ENCODE measurements at regions not wholly inside any gene's neighbourhood (a gene's known extent, or its start where the extent isn't known, plus 50 kb on each side); places are given as distances from the start of the nearest gene placed in this dataset.

DNA sequence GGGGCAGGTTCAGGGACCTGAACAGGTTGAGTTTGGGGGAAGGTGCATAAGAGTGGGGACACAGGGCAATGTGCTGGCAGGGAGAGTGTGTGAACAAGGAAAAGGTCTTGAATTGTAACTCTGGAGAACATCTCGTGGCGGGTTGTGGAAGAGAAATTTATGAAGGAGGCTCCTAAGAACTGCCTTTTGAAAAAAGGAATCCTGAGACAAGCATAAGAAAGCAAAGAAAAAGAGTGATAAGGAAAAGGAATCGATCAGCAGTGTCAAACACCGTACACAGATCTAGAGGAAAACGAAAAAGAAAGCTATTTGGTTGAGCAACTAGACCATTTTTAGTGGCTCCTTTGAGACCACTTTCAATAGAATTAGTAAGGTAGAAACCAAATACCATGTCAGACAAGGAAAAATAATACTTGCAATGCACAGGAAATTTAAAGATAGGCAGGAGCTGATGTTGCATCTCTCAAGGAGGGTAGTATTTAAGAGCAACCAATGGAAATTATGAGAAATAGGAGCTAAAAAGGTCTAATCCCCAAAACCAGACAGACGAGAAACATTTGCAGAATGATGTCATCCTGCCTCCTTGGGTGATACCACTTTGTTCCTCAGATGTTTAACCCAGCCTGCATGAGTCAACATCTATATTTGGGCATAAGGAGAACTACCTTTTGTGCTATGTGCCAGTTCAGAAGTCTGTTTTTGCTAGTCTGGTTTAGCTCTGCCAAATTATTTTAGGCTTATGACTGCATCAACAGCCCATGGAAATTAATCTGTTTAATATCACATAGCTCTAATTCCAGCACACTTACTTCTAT lies 64.5 kb upstream of the STK38L start:
- TF ChIP-seq CTCF (IDR thresholded peaks at IDR 0.05) (no peak), JUN (IDR thresholded peaks at IDR 0.05) (peak in 1 of 2 experiments; percentile 75; a peak in 1 of 5 replicates), RCOR1 (IDR thresholded peaks at IDR 0.05; ENCODE audit: low read depth, low read length) (no peak), CHD2 (IDR thresholded peaks at IDR 0.05; ENCODE audit: low read length, partially characterized antibody) (no peak), EP300 (IDR thresholded peaks at IDR 0.05) (peak; percentile 55 to 85; a peak in 2 of 5 replicates), MAX (IDR thresholded peaks at IDR 0.05) (peak; percentile 43; the same call in 1 of the 2 replicates), BHLHE40 (IDR thresholded peaks at IDR 0.05; ENCODE audit: low read depth, low read length) (no peak), HDAC2 (IDR thresholded peaks at IDR 0.05) (no peak), RAD21 (conservative IDR thresholded peaks at IDR 0.05 in 1 of 2, IDR thresholded peaks at IDR 0.05 in 1 of 2) (0 out of 5 replicates have a peak, but pooled peaks of 1 of the 2 experiments have one; percentile 16), REST (IDR thresholded peaks at IDR 0.05) (no peak), RFX5 (IDR thresholded peaks at IDR 0.05) (no peak), POLR2AphosphoS2 (conservative IDR thresholded peaks at IDR 0.05; ENCODE audit: low read length) (no peak)
